Gastrocnemius medialis (tissue), 4 donors: ENCODE measurements at regions not wholly inside any gene's neighbourhood (a gene's known extent, or its start where the extent isn't known, plus 50 kb on each side); places are given as distances from the start of the nearest gene placed in this dataset.
"Not testable (repeated sequence)": the region's sequence is repeated elsewhere in the genome, so short reads cannot be mapped to it uniquely, and the experiment has no call there.

Experiments
- CTCF ChIP-seq, 5 experiments: fragments of 450-650 bp in 3 of 5; fragments of 200-600 bp in 2 of 5; sonication (generic) in 2 of 5; IDR thresholded peaks in 4 of 5; conservative IDR thresholded peaks in 1 of 5; 1 replicate in 4 of 5; 2 replicates in 1 of 5; pipeline ENCODE4 v1.5.1; 2016 to 2019; ENCODE audit warnings: antibody characterized with exemption in 5 of 5, mild to moderate bottlenecking in 3 of 5, moderate library complexity in 3 of 5
- POLR2A ChIP-seq, 2 donors: fragments of 450-650 bp; IDR thresholded peaks; one replicate each; pipeline ENCODE4 v1.6.1; 2017; ENCODE audit warnings: antibody characterized with exemption in 2 of 2, mild to moderate bottlenecking in 2 of 2, moderate library complexity in 2 of 2

DNA sequence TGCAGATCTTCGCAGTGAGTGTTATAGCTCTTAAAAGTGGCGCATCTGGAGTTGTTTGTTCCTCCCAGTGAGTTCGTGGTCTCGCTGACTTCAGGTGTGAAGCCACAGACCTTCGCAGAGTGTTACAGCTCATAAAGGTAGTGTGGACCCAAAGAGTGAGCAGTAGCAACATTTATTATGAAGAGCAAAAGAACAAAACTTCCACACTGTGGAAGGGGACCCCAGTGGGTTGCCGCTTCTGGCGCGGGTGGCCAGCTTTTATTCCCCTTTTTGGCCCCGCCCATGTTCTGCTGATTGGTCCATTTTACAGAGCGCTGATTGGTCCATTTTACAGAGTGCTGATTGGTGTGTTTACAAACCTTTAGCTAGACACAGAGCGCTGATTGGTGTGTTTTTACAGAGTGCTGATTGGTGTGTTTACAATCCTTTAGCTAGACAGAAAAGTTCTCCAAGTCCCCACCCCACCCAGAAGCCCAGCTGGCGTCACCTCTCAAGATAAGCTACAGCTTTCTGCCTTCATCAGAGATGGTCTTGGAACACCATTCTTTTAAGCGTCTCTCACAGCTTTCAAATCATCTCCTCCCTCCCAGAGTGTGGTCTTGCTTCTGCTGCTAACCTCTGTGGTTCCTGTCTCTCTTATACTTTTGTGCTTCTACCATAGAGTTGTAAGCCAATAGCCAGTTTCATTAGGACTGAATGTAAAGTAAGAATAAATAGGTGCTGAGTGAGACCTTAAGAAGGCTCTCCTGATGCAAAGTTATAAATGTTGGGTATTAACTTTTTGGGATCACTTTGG, 57.5 kb upstream of the IYD start:
- not testable (repeated sequence) for TF ChIP-seq CTCF (IDR thresholded peaks at IDR 0.05 in 4 of 5, conservative IDR thresholded peaks at IDR 0.05 in 1 of 5); POLR2A (IDR thresholded peaks at IDR 0.05)
